Endothelial cell of hepatic sinusoid (primary cell): ENCODE measurements at regions not wholly inside any gene's neighbourhood (a gene's known extent, or its start where the extent isn't known, plus 50 kb on each side); places are given as distances from the start of the nearest gene placed in this dataset.

Experiments used
- in situ Hi-C: cut with HindIII; loops from 2 replicates; pipeline ENCODE4 v1.10.0; 2017; ENCODE audit warnings: low sequenced_read_pairs

DNA sequence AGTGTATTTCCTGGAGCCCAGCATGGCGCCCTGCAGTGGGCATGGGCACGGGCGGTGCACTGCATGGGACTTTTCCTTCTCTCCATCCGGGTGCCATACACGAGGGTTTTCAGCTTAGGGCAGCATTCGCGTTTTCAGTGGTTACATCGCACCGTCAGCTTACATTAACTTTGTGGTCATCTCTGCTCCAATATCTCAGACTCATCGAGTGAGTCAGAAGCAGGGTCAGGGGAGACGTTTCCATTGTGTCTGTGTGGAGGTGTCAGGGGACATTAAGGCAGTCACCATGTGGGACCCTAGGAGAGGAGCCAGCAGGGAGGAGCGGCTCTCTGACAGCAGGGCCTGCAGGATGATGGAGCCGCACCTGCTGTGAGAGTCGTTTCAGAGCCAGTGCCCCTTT is 541.0 kb downstream of the FGF9 start:
- in situ Hi-C loops, result no loop called here

DNA sequence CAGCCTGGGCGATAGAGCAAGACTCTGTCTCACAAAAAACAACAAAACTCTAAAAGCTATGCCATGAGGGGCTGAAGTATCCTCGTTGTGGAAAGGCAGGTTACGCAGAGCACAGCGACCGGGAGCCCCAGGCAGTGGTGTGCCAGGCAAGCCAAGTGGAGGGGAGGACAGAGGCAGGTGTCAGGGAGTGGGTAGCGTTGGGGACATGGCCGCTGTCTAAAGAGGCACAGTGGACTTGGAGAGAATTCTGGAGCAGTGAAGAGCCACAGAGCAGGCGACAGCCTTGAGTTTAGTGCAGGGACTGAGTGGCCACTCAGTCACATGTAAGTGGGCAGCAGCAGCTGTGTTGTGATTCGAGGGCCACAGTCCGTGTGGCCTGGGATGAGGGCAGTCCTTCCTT is 541.7 kb downstream of the FGF9 start:
- in situ Hi-C loops, result no loop called here

GRCh38 chr13:22214184-22214583 is 543.3 kb downstream of the FGF9 start:
- in situ Hi-C loops, result no loop called here

- in situ Hi-C loops, result no loop called here
Measured at GRCh38 chr13:22218797-22219196, 547.9 kb downstream of the FGF9 start.

DNA sequence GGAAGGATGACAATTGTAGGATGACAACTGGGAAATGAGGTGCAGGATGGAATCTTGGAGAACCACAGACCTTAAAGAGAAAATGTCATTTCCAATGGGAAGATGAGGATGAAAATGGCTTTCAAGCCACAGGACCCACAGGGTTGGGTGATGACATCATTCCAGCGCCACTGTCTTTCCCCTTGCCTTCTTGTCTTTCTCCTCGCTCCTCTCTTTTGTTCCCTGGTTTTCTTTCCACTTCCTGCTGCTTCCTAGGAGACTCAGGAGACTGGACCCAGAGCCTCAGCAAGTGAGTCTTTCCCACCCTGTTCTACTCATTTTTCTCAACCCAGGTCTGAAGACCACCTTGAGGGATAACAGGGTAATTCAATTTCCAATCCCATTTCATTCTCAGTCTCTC is 548.8 kb downstream of the FGF9 start:
- in situ Hi-C loops, result no loop called here

DNA sequence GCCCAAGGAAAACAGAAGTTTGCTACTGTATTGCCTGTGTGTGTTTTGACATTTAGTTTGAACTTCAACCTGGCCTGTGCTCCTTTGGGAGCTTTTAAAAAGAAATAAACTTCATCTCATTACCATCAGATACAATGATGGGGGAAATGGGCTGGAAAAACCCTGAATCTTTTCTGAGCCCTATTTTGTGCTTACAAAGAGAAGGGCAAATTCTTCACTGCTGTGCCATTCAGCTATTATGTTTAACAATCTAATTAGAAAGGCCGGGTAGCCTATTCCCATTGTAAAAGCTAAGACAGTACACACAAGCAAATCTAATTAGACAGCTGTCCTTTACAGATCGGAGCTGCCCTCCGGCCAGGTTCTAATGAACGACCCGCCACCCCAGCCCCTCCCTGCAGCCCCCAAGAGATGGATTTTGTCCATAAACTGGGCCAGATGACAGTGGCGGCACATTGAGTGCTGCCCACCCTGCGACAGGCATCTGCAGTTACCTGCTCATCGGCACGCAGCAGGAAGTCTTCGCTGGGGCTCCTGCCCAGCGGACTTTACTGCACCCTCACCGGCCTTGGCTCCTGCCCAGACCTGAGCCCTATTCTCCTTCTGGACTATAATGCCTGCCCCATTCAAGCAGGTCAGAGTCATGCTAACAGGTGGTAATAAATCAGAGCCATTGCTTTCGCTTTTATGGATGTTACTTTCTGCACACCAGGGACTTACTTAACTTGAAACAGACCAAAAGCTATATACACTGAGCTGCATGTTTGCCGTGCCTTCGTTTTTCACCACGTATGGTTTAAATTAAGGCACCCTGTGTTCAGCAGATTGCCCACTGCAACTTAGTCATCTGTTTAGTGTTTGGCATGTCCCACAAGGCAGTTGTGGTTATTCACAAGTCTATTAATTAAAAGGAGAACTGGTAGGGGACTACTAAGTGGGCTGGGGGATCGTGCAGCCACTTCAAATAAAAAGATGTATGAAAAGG is 549.6 kb downstream of the FGF9 start:
- in situ Hi-C loops, result no loop called here

- in situ Hi-C loops, result no loop called here
Measured at GRCh38 chr13:22223411-22223810, 552.5 kb downstream of the FGF9 start.

DNA sequence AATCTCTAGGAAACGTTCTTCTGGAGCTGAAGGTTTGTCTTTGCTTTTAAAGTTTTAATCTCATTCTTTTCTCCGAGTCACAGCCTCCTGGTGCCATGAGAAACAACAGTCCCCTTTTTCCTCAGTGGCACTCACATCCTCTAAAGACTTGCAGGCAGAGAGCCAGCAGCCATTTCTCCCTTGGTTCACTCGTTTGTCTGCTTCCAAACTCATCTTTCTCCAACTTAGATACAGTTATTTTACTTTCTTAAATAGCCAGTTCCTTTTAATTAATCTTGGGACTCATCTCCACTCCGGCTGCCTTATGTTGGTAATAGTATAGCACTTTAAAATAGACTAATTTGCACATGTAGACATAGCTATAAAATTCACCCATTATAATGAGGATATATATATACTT is 555.2 kb downstream of the FGF9 start:
- in situ Hi-C loops, result no loop called here

- in situ Hi-C loops, result no loop called here
Measured at GRCh38 chr13:22227895-22228294, 557.0 kb downstream of the FGF9 start.

DNA sequence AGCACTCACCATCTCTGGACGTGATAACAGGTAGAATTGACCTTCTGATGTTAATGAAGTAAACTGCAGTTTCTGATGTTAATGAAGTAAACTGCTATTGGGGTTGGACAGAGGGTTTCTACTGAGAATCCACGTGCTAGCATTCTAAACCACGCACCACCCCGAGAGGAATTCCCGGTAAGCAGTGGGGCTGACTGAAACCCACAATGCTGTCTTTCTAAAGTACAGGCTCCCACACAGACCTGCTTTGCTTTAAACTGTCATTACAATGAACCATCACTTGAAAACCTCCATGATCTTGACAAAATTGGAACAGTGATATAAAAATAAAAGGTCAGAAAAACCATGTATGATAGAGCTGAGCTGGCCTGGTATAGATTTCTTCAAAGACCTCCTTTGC is 559.0 kb downstream of the FGF9 start:
- in situ Hi-C loops, result no loop called here

- in situ Hi-C loops, result no loop called here
Measured at GRCh38 chr13:22232186-22232585, 561.3 kb downstream of the FGF9 start.

DNA sequence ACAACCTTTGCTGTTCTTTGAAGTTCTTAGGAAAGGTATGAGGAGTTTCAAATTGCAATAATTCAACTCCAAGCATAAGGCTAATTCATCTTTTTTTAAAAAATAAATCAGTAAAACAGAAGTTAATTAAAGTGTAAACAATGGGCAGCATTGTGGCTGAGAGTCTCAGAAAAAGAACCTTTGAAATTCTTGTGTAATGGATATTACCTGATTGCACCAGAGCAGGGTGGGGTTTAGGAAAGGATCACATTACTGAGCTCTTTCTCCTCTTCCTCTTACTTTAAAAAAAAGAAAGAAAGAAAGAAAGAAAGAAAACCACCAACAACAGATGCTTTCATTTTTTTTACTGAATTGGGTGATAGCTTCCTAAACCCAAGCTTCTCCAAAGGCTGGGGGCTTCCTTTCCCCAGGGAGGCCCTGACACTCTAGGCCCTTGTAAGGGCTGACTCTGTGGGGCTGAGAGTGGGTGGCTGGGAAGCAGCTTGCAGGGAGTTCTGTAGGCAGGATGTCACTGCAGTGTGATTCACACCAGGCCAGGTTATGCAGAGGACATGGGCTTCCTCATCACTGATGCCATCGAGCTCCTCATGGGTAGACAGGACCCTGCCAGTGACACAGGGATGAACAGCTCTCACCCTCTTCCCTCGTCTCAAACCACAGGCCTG is 564.5 kb downstream of the FGF9 start:
- in situ Hi-C loops, result no loop called here

DNA sequence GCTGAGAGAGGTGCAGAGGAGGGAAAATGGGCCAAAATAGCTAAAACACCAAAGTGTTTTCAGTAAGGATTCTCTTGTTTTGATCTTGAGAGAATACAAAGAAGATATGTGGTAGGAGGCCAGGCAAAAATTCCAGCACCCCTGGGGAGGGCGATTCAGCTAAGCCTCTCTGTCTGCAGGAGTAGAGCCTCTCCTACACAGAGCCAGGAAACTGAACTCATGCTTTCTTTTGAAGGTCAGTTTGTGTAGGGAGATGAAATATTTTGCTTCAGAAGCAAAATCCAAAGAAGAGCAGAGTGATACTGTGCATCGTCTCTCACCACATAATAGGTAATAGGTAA is 565.0 kb downstream of the FGF9 start:
- in situ Hi-C loops, result no loop called here

- in situ Hi-C loops, result no loop called here
Measured at GRCh38 chr13:22238269-22238668, 567.4 kb downstream of the FGF9 start.

DNA sequence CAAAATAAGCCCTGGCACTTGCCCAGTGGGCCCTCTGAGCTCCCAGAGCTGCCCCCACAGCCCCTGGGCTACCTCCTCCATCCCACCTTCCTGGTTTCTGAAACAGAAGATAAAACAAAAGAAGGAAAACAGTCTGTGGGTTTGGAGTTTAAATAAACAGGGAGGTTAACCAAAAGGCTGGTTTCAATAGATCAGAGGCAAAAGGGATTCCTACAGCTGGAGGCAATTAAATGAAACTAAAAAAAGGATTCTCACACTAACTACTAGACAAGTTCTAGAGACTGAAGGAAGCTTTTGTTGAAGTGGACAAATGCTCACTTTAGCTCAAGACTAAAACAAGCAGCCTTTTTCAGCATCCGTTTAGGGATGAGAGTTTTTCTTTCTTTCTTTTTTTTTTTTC is 569.8 kb downstream of the FGF9 start:
- in situ Hi-C loops, result no loop called here

GRCh38 chr13:22243469-22244163 is 572.7 kb downstream of the FGF9 start:
- in situ Hi-C loops, result no loop called here

DNA sequence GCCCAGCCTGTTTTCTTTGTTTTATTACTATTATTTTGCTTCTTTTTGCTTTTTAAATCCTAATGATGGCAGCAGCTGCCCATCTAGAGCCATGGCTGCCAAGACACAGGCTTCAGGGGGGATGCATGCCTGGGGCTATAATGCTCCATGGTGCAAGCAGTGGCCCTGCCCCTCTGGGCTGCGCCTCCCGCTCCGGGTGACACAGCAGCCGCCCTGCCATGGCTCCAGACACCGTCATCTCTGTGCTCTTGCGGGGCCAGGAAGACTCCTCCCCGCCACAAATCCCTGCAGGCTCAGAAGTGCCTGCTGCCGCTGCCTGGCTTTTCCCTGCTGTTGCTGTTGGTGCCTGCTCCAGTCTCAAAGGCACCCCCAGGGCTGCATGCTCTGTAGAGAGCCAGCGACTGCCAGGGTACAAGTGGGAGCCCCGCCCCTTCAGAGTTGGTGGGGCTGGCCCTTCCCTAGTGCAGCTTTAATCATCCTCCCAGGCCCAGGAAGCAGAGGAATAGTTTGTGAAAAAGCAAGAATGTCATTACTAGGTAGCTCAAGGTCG is 581.5 kb downstream of the FGF9 start:
- in situ Hi-C loops, result no loop called here

DNA sequence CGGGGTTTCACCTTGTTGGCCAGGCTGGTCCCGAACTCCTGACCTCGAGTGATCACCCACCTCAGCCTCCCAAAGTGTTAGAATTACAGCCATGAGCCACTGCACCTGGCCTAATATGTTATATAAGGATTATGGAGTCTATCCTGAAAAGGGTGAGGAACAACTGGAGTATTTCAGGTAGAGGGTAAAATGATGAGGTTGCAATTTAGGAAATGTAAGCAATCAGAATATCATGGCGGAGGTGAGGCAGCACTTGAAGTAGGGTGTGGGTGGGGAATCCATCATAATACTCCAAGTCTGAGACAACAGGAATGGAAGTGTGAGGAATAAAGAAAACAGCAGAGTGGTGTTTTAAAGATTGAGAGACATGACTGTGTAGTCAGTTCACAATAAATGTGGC is 582.2 kb downstream of the FGF9 start:
- in situ Hi-C loops, result no loop called here

- in situ Hi-C loops, result no loop called here
Measured at GRCh38 chr13:22256111-22256639, 585.3 kb downstream of the FGF9 start.

- in situ Hi-C loops, result no loop called here
Measured at GRCh38 chr13:22262001-22262885, 591.4 kb downstream of the FGF9 start.
